ENCODE measurements at regions not wholly inside any gene's neighbourhood (a gene's known extent, or its start where the extent isn't known, plus 50 kb on each side); places are given as distances from the start of the nearest gene placed in this dataset.
A peak's percentile ranks its signal among the peaks of the same experiment; 100 is the strongest.

DNA sequence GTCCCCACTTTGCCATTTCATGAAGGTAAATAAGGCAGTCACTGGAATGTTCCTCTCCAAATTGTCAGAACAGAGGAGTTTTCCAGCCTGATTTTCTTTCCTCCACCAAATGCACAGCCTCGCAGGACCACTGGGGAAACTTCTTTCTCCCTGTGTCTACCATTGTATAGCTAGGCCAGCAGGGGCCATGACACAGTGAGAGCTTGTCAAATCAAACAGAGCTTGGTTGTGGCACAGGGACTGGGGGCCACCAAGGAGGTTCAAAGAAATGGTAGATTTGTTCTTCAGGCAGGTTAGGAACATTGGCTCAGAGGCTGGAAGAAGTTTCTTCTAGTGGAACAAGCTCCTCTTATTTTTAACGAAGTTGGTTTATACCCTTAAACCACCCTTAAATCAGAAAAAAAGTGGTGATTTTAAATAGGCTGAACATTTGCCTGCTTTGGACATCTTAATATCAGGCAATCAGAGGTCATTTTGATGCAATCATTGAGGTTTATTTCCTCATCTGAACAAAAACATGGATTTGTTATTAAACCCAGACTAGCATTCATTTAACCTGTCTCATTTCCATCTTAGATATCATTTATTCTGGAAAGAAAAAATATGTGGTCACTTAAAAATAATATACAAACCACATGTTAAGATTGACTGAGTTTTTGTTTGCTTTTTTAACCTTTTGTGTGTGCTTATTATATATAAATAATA, 105.6 kb downstream of the GTPBP8 start:
- peak; percentile 78 for DNase-seq (ENCODE audit: low read depth)

DNA sequence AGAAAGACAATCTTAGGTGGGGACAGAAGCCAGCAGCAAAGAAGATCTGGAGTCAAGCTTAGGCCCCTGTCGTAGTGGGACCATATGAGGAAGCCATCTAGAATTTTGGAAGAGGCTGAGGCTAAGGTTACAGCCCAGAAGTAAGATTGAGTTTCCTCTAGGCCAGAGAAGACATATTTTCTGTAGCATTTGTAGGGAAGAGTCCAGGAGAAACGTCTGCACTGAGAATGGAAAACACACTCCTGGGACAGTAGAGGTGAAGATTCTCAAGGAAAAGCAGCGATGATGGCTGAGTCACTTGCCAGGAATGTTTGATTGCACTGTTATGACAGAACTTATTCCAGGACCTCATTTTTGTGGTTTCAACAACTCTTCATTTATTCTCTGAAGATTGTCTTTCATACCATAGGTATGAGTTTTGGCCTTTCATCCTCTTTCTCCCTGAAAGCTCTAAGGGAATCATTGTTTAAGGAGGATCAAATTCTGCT, 107.2 kb downstream of the GTPBP8 start:
- peak; percentile 92 for DNase-seq (ENCODE audit: low read depth)

- DNase-seq (ENCODE audit: low read depth) = no peak
These were observed 109.3 kb downstream of the GTPBP8 start for GRCh38 chr3:113100063-113100462.

- peak; percentile 49 for DNase-seq (ENCODE audit: low read depth)
These were observed 107.8 kb upstream of the BOC start for GRCh38 chr3:113103588-113103987.

DNA sequence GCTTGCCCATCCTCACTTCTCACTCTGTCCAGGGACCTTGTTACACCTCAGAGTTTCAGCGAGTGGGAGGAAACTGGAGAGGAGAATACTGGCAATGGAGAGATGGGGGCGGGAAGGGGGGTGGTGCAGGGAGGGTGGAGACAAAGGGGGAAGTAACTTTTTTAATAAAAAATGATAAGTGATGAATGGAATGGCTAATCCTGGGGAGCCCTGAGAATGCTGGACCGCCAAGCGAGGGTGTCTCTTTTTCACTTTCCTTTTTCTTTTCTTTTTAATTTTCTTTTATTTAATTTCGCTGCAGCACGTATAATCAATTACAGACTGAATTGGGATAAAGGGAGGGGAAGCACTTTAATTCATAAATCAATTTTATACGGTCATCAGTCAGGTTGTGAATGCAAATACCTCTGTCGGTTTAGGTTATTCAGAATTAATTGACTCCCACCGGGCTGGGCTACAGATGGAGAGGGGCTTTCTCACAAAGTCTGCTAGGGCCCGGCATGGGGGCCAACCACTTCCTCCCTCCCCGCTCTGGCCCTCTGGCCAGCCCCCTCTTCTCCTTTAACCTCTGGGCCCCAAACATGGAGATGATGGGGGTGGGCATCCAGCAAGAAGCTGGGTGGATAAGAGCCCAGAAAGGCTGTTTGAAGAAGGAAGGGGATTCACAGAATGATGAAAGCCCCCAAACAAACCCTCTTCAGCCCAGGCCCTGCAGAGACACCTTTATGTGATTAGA, 106.8 kb upstream of the BOC start:
- DNase-seq (ENCODE audit: low read depth) = no peak

DNA sequence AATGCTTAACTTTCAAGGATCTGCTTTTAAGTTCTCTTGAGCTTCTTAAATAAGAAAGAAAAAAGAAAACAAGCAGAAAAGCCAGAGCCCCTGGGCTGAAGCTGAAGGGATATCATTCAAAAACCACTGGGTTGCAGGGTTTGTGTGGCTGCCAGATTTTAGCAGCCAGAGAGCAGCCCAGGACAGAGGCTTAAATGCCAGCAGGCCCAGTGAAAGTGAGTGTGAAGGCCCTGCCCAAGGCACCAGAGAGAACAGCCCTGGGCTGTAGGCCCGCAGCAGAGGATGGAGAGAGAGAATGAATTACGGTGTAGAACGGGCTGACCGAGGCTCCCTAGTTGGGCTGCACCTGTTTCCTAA, 106.3 kb upstream of the BOC start:
- no peak for DNase-seq (ENCODE audit: low read depth)

- no peak for DNase-seq (ENCODE audit: low read depth)
These were observed 105.2 kb upstream of the BOC start for GRCh38 chr3:113105966-113106660.

- no peak for DNase-seq (ENCODE audit: low read depth)
These were observed 101.1 kb upstream of the BOC start for GRCh38 chr3:113110267-113110666.

DNA sequence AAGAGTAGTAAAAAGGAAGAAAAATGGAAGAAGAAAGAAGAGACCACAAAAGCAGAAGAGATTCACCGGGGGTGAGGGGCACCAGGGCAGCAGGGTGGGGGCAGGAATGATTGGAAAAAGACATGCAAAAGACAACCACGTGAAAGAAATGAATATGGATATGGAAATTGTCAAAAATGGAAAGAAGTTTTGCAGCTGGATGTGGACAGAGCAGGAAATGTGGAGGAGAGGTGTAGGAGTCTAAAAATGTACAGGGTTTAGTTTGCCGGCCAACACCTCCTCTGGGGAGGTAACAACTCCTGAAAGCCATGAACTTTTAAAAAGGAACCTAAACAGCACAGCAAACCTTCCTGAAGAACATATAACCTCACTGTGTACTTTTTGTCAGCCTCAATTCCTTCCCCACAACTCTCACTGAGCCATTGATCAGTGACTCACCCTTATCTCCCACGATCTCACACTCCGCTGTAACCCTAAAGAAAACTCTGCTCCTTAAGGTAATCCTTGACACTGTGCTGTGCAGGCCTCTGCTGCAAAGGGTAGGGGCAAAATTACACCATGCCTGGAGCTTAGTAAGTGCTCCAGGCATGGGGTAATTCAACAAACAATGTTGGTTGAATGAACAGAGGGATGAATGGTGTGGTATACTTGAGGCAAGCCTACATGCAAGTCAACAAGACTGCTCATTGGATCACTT, 100.2 kb upstream of the BOC start:
- peak; percentile 47 for DNase-seq (ENCODE audit: low read depth)

GRCh38 chr3:113113361-113113760, 98.0 kb upstream of the BOC start:
- no peak for DNase-seq (ENCODE audit: low read depth)

DNA sequence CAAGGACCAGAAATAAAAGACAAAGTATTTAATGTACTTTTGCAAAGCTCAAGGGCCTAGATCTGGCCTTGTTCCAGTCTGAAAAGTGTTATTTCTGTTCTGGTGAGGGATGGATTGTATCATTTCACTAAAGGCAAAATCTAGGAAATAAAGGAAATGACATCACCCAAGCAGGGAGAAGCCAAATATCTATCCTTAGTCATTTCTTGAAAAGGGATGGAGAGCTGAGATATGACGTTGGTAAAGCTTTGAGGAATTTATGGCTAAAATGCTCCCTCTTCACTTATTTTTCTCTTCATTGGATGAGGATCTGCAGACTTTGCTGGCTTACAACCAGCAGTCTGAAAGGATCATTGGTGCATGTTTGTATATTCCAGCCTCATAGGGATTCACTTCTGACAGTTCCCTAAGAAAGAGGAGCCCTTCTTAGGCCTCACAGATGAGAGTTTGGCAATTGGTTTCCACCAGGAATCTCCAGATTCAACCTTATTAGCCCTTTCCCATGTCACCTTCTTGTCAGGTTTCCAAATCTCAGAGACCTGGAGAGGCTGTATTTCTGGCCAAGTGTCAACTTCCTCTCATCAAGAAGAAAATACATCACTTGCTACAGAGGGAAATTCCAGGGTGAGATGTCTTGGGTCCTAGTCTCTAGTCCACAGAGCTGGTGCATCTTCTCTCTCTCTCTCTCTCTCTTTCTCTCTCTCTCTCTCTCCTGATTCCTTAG, 93.7 kb upstream of the BOC start:
- DNase-seq (ENCODE audit: low read depth) = peak; percentile 64

- no peak for DNase-seq (ENCODE audit: low read depth)
These were observed 93.0 kb upstream of the BOC start for GRCh38 chr3:113118336-113118735.

- no peak for DNase-seq (ENCODE audit: low read depth)
These were observed 87.0 kb upstream of the BOC start for GRCh38 chr3:113124256-113124830.

DNA sequence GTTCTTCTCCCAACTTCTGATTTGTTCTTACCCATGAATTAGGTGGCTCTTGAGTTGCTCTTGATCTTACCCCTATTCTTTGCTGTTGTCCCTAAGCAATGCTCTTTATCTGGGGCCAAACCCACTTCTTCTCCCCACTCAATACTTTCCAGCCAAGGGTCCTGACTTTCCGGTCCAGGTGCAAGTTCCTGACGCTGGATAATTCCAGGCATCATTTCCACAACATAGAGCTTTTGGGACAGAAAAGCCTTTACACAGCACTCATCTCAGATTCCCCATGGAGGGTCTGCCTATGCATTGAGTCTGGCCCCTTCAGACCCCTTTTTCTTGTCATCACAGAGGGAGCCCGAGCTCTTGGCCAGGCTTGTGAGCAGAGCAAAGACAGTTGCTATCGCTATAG, 85.4 kb upstream of the BOC start:
- DNase-seq (ENCODE audit: low read depth) = no peak

- no peak for DNase-seq (ENCODE audit: low read depth)
These were observed 82.9 kb upstream of the BOC start for GRCh38 chr3:113128386-113129015.

- no peak for DNase-seq (ENCODE audit: low read depth)
These were observed 82.2 kb upstream of the BOC start for GRCh38 chr3:113129168-113129567.

- peak; percentile 66 for DNase-seq (ENCODE audit: low read depth)
These were observed 78.8 kb upstream of the BOC start for GRCh38 chr3:113132571-113132996.

- DNase-seq (ENCODE audit: low read depth) = no peak
These were observed 78.2 kb upstream of the BOC start for GRCh38 chr3:113133140-113133539.

DNA sequence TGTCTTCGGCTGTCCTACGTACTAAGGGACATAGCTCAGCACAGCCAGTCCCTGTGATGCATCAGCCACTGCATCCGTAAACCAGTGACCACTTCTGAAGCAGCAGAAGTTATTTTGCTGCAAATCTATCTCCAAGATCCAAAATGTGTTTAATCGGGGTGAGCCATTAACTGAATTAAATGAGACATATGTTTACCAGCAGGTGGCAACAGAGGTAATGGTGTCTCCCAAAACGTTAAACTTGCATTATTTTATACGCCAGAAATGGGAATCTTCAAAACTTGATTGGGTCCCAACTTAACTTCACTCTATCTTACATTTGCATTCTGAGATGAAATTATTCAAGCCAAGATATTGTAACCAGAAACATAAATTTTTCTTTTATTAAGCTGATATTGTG, 75.3 kb upstream of the BOC start:
- DNase-seq (ENCODE audit: low read depth) = peak; percentile 22

DNA sequence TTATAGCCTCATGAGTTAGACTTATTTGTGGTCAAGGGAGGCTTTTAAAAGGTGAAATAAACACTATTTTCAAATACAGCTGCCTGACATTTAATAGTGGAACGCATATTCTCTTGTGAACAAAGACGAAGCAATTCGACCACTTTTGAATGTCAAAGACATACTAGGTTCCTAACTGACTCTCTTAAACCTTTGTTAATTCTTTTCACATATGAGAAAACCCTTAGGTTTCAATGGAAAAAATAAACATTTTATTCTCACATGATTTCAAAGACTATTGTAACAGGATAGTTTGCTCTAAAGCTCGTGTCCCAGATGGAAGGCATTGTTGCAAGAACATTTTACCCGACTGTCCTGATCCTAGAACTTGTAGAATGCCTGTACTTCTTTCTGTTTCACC, 74.8 kb upstream of the BOC start:
- no peak for DNase-seq (ENCODE audit: low read depth)
